Colon (tissue), 2 donors: ENCODE measurements at regions not wholly inside any gene's neighbourhood (a gene's known extent, or its start where the extent isn't known, plus 50 kb on each side); places are given as distances from the start of the nearest gene placed in this dataset.
"Not testable (repeated sequence)": the region's sequence is repeated elsewhere in the genome, so short reads cannot be mapped to it uniquely, and the experiment has no call there.

ENCODE experiments used
- FAIRE-seq: peaks from 2 replicates; lab custom pipeline; 2012; peaks lifted over from hg19 to GRCh38; lab: Jason Lieb, UNC
- donor health status: control.
- donor health status: control.

- no peak for FAIRE-seq
Measured at GRCh38 chr6:86476311-86476710, 461.0 kb upstream of the HTR1E start.

DNA sequence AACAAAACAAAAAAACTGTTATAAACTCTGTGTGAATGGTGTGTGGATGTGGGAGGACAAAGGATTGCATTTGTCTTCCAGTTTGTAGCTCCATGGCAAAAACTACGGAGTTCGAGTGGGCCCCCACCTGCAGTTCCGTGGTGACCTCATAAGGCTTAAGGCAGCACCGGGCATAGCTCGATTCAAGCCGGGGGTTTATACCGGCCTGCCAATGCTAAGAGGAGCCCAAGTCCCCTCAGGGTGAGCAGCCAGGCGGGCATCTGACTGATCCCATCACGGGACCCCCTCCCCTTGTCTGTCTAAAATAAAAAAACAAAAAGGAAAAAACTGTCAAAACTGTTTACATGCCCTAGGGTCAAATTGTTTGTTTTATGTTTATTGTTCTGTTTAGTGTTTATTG, 463.2 kb upstream of the HTR1E start:
- FAIRE-seq, result no peak

GRCh38 chr6:86471791-86472190, 465.5 kb upstream of the HTR1E start:
- FAIRE-seq, result no peak

DNA sequence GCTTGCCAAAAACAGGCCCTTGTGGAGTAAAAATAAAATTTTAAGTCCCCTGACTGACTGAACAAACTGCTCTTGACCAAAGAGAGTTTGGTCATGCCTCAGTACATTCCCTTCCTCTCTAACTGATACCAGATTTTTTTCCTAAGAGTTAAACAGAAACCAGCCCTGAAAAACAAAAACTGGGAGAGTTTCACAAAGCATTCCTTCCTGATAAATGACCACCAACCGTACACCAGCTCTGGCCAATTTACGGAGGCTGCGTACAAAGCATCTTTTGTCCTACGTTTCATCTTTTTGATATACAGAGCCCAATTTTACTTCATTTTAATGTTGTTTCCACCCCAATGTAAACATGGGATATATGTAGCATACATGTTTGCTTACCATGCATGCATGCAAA, 477.4 kb upstream of the HTR1E start:
- FAIRE-seq, result no peak

DNA sequence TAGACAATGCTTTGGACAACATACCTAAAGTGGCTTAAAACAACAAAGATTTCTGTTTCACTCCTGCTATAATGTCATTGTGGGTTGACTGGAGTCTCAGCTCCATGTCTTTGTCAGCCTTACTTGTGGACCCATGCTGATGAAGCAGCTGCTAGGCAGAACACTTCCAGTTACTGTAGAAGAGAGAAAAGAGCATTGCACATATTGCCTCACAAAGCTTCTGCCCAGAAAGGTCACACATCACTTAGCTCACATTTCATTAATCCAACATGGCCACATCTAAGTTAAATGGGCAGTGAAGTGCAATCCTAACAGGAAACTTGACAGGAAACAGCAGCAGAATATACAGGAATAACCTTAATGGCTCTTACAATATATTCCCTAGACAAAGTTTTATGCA, 480.5 kb upstream of the HTR1E start:
- no peak for FAIRE-seq

DNA sequence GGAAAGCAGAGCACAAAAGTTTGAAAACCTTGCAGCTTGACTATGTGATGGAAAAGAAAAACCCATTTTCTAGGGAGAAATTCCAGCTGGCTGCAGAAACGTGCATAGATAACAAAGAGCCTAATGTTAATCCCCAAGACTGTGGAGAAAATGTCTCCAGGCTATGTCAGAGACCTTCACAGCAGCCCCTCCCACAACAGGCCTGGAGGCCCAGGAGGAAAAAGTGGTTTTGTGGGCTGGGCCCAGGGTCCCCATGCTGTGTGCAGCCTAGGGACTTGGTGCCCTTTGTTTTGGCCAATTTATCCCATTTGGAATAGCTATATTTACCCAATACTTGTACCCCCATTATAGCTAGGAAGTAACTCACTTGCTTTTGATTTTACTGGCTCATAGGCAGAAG, 484.1 kb upstream of the HTR1E start:
- FAIRE-seq, result no peak

DNA sequence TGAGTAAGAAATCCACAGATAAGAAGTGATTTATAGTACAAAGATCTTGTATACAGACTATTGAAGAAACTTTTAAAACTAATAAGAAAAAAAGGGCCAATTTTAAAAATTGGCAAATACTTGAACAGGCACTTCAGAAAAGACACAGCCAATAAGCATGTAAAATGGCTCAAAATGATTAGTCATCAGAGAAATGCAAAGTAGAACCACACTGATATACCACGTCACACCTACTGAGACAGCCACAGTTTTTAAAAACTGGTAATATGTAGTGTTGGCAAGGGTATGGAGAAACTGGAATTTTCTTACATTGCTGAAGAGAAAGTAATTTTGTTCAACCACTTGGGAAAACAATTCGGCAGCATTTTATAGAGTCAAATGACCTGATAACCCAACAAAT, 488.9 kb upstream of the HTR1E start:
- FAIRE-seq, result no peak

GRCh38 chr6:86440608-86441007, 496.7 kb upstream of the HTR1E start:
- FAIRE-seq, result no peak

GRCh38 chr6:86423571-86423970, 513.8 kb upstream of the HTR1E start:
- no peak for FAIRE-seq

DNA sequence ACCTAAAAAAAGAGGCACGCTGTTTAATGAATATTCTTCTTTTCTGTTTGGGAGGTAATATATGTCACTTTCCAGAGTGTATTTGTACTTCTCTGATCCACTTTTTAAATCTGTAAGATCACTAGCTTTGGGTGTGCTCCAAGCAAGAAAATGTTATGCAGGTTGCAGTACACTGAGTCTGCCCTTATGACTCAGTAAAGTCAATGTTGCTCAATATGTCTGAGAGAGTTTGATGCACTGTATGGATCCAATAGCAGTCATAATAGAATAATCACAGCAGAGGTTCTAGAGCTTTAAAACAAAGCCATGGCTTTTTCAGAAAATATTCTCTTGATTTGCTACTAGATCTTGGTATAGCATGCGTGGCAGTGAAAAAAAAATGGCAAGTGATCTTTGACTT, 525.3 kb upstream of the HTR1E start:
- FAIRE-seq, result no peak

- FAIRE-seq, result no peak
Measured at GRCh38 chr6:86407128-86407527, 530.2 kb upstream of the HTR1E start.

- FAIRE-seq, result not testable (repeated sequence)
Measured at GRCh38 chr6:86392850-86393249, 544.5 kb upstream of the HTR1E start.

- FAIRE-seq, result no peak
Measured at GRCh38 chr6:86380571-86381125, 556.7 kb upstream of the HTR1E start.

- no peak for FAIRE-seq
Measured at GRCh38 chr6:86357877-86358276, 579.5 kb upstream of the HTR1E start.

DNA sequence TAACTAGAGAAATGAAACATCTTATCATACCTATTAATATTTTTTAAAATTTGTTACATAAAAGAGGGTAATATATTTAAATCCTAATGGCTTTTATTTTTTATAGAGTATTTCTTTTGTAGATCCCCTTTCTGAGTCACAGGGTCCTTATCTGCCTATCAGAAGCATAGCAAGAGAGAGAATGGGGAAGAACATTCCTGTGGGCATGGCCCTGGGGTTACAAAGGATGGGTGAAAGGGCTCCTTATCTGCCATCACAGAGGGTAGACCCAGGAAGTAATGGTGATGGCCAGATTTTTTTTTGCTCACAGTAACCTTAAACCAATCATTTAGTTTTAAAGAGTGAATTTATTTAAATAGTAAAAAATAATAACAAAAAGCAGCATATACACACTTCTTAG, 582.1 kb upstream of the HTR1E start:
- no peak for FAIRE-seq

DNA sequence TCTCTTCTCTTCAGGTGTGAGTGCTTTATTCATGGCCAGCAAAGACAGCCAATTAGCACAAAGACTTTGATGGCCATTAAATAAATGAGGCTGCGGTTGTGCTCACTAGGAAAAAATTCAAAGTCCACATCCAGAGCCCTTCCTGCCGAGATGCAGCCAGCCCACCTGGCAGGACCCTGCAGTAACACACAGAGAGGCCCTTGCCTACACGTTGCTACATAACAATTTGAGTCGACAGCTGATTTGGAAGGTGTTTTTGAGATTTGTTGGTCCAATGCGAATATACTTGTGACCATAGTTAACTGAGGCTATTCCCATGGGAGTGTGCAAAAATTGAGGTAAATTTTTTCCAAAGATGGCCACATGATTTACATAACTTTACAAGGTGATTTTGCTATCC, 605.4 kb upstream of the HTR1E start:
- FAIRE-seq, result no peak

- FAIRE-seq, result no peak
Measured at GRCh38 chr6:86331265-86331840, 606.0 kb upstream of the HTR1E start.

DNA sequence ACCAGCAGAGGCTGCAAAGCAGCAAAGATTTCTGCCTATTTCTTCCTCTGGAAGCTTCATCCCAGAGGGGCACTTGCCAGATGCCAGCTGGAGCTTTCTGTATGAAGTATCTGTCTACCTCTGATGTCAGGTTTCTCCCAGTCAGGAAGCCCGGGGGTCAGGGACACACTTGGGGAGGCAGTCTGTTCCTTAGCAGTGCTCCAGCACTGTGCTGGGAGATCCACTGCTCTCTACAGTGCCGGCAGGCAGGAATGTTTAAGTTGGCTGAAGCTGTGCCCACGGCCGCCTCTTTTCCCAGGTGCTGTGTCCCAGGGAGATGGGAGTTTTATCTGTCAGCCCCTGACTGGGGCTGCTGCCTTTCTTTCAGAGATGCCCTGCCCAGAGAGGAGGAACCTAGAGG, 631.1 kb upstream of the HTR1E start:
- no peak for FAIRE-seq

- no peak for FAIRE-seq
Measured at GRCh38 chr6:86285876-86286275, 643.2 kb upstream of the SYNCRIP start.

DNA sequence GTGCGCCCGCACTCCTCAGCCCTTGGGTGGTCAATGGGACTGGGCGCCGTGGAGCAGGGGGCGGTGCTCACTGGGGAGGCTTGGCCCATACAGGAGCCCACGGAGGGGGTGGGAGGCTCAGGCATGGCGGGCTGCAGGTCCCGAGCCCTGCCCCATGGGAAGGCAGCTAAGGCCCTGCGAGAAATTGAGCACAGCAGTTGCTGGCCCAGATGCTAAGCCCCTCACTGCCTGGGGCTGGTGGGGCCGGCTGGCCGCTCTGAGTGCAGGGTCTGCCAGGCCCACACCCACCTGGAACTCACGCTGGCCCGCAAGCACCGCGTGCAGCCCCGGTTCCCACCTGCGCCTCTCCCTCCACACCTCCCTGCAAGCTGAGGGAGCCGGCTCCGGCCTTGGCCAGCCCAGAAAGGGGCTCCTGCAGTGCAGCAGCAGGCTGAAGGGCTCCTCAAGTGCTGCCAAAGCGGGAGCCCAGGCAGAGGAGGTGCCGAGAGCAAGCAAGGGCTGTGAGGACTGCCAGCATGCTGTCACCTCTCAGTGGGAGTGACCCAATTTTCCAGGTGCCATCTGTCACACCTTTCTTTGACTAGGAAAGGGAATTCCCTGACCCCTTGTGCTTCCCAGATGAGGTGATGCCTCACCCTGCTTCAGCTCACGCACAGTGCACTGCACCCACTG, 642.3 kb upstream of the SYNCRIP start:
- FAIRE-seq, result not testable (repeated sequence)

DNA sequence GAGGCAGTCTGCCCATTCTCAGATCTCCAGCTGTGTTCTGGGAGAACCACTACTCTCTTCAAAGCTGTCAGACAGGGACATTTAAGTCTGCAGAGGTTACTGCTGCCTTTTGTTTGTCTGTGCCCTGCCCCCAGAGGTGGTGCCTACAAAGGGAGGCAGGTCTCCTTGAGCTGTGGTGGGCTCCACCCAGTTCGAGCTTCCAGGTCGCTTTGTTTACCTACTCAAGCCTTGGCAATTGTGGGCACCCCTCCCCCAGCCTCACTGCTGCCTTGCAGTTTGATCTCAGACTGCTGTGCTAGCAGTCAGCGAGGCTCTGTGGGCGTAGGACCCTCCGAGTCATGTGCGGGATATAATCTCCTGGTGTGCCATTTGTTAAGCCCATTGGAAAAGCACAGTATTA, 640.9 kb upstream of the SYNCRIP start:
- FAIRE-seq, result not testable (repeated sequence)

DNA sequence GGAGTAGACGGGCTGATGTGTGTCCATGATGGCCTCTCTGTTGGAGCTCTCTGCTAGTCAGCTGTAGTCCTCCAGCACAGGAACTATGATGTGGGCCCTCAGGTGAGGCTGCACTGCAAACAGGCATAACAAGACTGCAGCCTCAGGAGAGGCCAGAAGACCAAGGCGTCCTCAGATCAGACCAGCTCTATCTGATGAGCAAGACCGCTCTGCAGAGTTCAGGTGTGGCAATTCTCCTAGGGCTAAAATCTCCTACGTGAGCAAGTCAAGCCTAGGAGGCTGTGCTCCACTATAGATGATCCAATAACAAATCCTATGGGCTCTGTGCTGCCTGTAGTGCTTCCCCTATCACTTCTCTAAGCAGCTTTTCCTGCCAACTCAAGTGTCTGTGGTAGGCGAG, 633.4 kb upstream of the SYNCRIP start:
- FAIRE-seq, result no peak

DNA sequence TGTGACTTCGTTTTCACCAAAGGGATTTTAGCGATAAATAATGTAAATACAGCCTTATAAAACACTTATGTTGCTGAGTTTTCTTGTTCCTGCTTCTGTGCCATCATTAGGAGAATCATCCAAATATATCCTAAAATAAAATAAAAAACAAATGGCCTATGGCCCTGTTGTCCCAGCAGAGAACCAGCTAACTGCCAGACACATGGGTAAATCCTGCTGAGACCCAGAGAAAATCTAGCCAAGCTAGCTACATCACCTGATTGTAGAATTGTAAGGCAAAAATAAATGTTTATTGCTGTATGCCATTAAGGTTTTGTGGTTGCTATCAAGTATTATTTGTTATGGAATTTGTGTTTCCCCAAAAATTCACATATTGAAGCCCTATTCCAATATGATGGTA, 631.2 kb upstream of the SYNCRIP start:
- no peak for FAIRE-seq

- FAIRE-seq, result no peak
Measured at GRCh38 chr6:86256615-86257187, 614.0 kb upstream of the SYNCRIP start.
